Erythroblast (primary cell): ENCODE measurements at regions not wholly inside any gene's neighbourhood (a gene's known extent, or its start where the extent isn't known, plus 50 kb on each side); places are given as distances from the start of the nearest gene placed in this dataset.

Experiments
- GATA1 ChIP-seq: IDR thresholded peaks from 2 replicates; pipeline ENCODE4 v1.6.1; 2011; ENCODE audit warnings: low read depth, mild to moderate bottlenecking, control low read depth, low read length, moderate library complexity
- POLR2A ChIP-seq: IDR thresholded peaks from 2 replicates; pipeline ENCODE4 v1.6.1; 2011; ENCODE audit warnings: mild to moderate bottlenecking, low read length

- TF ChIP-seq POLR2A (no peak), GATA1 (no peak)
These were observed 65.3 kb downstream of the BMP2 start for GRCh38 chr20:6832811-6833210.
